HepG2 (cell line): ENCODE measurements at regions not wholly inside any gene's neighbourhood (a gene's known extent, or its start where the extent isn't known, plus 50 kb on each side); places are given as distances from the start of the nearest gene placed in this dataset.

Source experiments
- AHR ChIP-seq: IDR thresholded peaks from 2 replicates; pipeline ENCODE4 v1.6.1; 2018; ENCODE audit warnings: missing genetic modification reagents, missing compliant biosample characterization
- FOSL2 ChIP-seq: sonication (generic); formaldehyde crosslinking; IDR thresholded peaks from 2 replicates; pipeline ENCODE4 v1.4.0; 2020; ENCODE audit warnings: missing genetic modification reagents
- FOXP1 ChIP-seq, 2 experiments: fragments of 450-650 bp in 1 of 2; IDR thresholded peaks; 2 replicates each; pipeline ENCODE4 v1.6.1; 2017 to 2018; ENCODE audit warnings: antibody characterized with exemption in 1 of 2
- NFKBIZ ChIP-seq: IDR thresholded peaks from 2 replicates; pipeline ENCODE4 v1.6.1; 2018; ENCODE audit warnings: missing genetic modification reagents, missing compliant biosample characterization
- RERE ChIP-seq: IDR thresholded peaks from 2 replicates; pipeline ENCODE4 v1.6.1; 2016; ENCODE audit warnings: low read depth, missing genetic modification reagents, missing compliant biosample characterization
- RNF219 ChIP-seq: sonication (generic); formaldehyde crosslinking; IDR thresholded peaks from 2 replicates; pipeline ENCODE4 v1.5.0; 2020; ENCODE audit warnings: mild to moderate bottlenecking, missing genetic modification reagents
- SIN3B ChIP-seq: fragments of 150-350 bp; IDR thresholded peaks from 2 replicates; pipeline ENCODE4 v1.6.1; 2014; ENCODE audit warnings: low read length
- SOX6 ChIP-seq, 2 experiments: fragments of 450-650 bp in 1 of 2; sonication (generic) in 1 of 2; formaldehyde crosslinking in 1 of 2; IDR thresholded peaks; 2 replicates each; pipeline versions ENCODE4 v1.4.0 to v1.6.1; 2017 to 2020; ENCODE audit warnings: antibody characterized with exemption in 1 of 2, mild to moderate bottlenecking in 1 of 2, missing genetic modification reagents in 1 of 2
- SSRP1 ChIP-seq: IDR thresholded peaks from 2 replicates; pipeline ENCODE4 v1.6.1; 2016; ENCODE audit warnings: control low read depth
- TCF7 ChIP-seq: sonication (generic); IDR thresholded peaks from 2 replicates; pipeline ENCODE4 v1.6.1; 2016; ENCODE audit warnings: antibody characterized with exemption, low read depth
- U2AF1 ChIP-seq: fragments of 200-400 bp; formaldehyde crosslinking; optimal IDR thresholded peaks from 2 replicates; pipeline ENCODE3; 2017; ENCODE audit warnings: mild to moderate bottlenecking, low read depth, low read length
- YEATS4 ChIP-seq: sonication (generic); formaldehyde crosslinking; IDR thresholded peaks from 2 replicates; pipeline ENCODE4 v1.4.0; 2020; ENCODE audit warnings: missing genetic modification reagents, borderline replicate concordance
- ZBTB34 ChIP-seq: sonication (generic); formaldehyde crosslinking; IDR thresholded peaks from 2 replicates; pipeline ENCODE4 v1.8.0; 2022; ENCODE audit warnings: mild to moderate bottlenecking, missing genetic modification reagents
- ZMYM3 ChIP-seq: sonication (generic); formaldehyde crosslinking; IDR thresholded peaks from 2 replicates; pipeline ENCODE4 v1.5.1; 2020; ENCODE audit warnings: mild to moderate bottlenecking, missing genetic modification reagents
- ZNF292 ChIP-seq: sonication (generic); formaldehyde crosslinking; IDR thresholded peaks from 2 replicates; pipeline ENCODE4 v1.8.1; 2022; ENCODE audit warnings: mild to moderate bottlenecking, low read depth, missing genetic modification reagents, borderline replicate concordance
- ZNF512 ChIP-seq: sonication (generic); formaldehyde crosslinking; IDR thresholded peaks from 2 replicates; pipeline ENCODE4 v1.4.0; 2020; ENCODE audit warnings: mild to moderate bottlenecking, missing genetic modification reagents
- ZNF580 ChIP-seq: IDR thresholded peaks from 2 replicates; pipeline ENCODE4 v1.6.1; 2016; ENCODE audit warnings: low read depth, borderline replicate concordance
- ZNF713 ChIP-seq: sonication (generic); formaldehyde crosslinking; IDR thresholded peaks from 2 replicates; pipeline ENCODE4 v1.4.0; 2020; ENCODE audit warnings: mild to moderate bottlenecking, missing genetic modification reagents
- TF ChIP-seq, protein P1 (sequence below): IDR thresholded peaks from 2 replicates; pipeline ENCODE4 v1.6.1; 2012; ENCODE audit warnings: inconsistent platforms

- TF ChIP-seq RNF219 (CRISPR knock-in tag), result no peak
- no peak for TF ChIP-seq U2AF1
- TF ChIP-seq ZNF292, result no peak
- no peak for TF ChIP-seq ZBTB34 (CRISPR knock-in tag)
- 0 out of 2 replicates have a peak, but pooled peaks have one; percentile 17 for TF ChIP-seq ZMYM3 (CRISPR knock-in tag)
- TF ChIP-seq ZNF713 (CRISPR knock-in tag), result 0 out of 2 replicates have a peak, but pooled peaks have one; percentile 55
- TF ChIP-seq YEATS4 (CRISPR knock-in tag), result peak; percentile 58; the same call in 1 of the 2 replicates
- TF ChIP-seq AHR (CRISPR knock-in tag), result no peak
- TF ChIP-seq SOX6 (IDR thresholded peaks at IDR 0.05), result no peak
- peak; percentile 43; the same call in 1 of the 2 replicates for TF ChIP-seq SOX6 (CRISPR knock-in tag; IDR thresholded peaks at IDR 0.05)
- peak; percentile 24 for TF ChIP-seq FOSL2 (CRISPR knock-in tag)
- TF ChIP-seq RERE (CRISPR knock-in tag), result no peak
- TF ChIP-seq, protein P1, sequence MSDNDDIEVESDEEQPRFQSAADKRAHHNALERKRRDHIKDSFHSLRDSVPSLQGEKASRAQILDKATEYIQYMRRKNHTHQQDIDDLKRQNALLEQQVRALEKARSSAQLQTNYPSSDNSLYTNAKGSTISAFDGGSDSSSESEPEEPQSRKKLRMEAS, result peak; percentile 55; the same call in 1 of the 2 replicates
- TF ChIP-seq SSRP1 (CRISPR knock-in tag), result no peak
- TF ChIP-seq FOXP1 (IDR thresholded peaks at IDR 0.05), result no peak
- TF ChIP-seq FOXP1 (CRISPR knock-in tag; IDR thresholded peaks at IDR 0.05), result peak; percentile 41; the same call in 1 of the 2 replicates
- TF ChIP-seq ZNF580 (CRISPR knock-in tag), result no peak
- TF ChIP-seq ZNF512 (CRISPR knock-in tag), result no peak
- no peak for TF ChIP-seq SIN3B
- TF ChIP-seq NFKBIZ (CRISPR knock-in tag), result 0 out of 2 replicates have a peak, but pooled peaks have one; percentile 60
- TF ChIP-seq TCF7, result 0 out of 2 replicates have a peak, but pooled peaks have one; percentile 27
These were observed 162.7 kb downstream of the C9orf50 start (continued) for GRCh38 chr9:129458155-129458661.
